ENCODE measurements at regions not wholly inside any gene's neighbourhood (a gene's known extent, or its start where the extent isn't known, plus 50 kb on each side); places are given as distances from the start of the nearest gene placed in this dataset.

DNA sequence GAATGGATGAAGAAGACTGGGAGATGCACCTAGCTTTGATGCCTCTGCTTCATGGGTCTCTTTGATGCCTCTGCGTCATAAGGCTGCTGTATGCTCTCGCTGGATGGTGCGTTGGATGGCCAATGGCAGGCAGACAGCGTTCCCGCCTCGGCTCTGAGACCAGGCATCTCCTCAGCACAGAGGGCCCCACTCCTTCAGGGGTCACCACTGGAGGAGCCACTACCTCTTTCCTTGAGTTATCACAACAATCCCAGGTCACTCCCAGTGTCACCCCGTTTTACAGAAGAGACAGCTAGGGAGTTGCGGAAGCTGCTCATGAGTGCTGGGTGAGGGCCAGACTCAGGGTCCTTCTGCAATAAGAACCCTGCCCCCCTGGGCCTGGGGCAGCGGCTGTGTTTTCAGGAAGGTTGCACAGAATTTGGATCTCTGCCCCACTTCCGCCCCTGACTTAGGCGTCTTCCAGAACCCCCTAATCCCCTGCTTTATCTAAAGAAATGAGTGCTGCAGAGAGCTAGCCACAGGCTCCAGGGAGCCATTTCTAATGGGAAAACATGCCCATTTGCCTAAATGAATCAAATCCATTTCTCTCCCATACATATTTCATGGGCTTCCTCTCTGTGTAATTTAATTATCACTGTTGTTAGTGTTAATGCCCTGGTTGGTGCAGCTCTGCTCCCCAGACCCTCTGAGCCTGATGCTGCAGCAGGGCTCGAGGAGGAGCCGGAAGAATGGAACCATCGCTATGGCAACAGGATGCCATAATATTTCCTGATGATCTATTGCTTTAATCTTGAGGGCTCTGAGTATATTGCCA lies 131.8 kb upstream of the HS6ST1 start:
- TF ChIP-seq MXI1 (IDR thresholded peaks at IDR 0.05; ENCODE audit: low read depth, low read length) (no peak), TCF12 (IDR thresholded peaks at IDR 0.05) (no peak), NFIC (IDR thresholded peaks at IDR 0.05; ENCODE audit: borderline replicate concordance) (no peak), EP300 (IDR thresholded peaks at IDR 0.05; ENCODE audit: borderline replicate concordance in 1 of 2, low read depth in 1 of 2, low read length in 1 of 2) (peak in 1 of 2 experiments; percentile 82; a peak in 2 of 4 replicates), SIN3A (IDR thresholded peaks at IDR 0.05; ENCODE audit: borderline replicate concordance, low read depth, low read length) (no peak), ELF1 (IDR thresholded peaks at IDR 0.05) (no peak), EZH2phosphoT487 (IDR thresholded peaks at IDR 0.05; ENCODE audit: borderline replicate concordance, low read depth) (no peak), POLR2AphosphoS5 (IDR thresholded peaks at IDR 0.05; ENCODE audit: low read depth, low read length) (no peak), TAF1 (IDR thresholded peaks at IDR 0.05; ENCODE audit: borderline replicate concordance, low read depth, low read length) (no peak), GABPA (IDR thresholded peaks at IDR 0.05; ENCODE audit: low read depth) (no peak), RAD21 (IDR thresholded peaks at IDR 0.05; ENCODE audit: low read length) (peak; percentile 42; the same call in 1 of the 2 replicates)
- TF ChIP-seq, protein P1, sequence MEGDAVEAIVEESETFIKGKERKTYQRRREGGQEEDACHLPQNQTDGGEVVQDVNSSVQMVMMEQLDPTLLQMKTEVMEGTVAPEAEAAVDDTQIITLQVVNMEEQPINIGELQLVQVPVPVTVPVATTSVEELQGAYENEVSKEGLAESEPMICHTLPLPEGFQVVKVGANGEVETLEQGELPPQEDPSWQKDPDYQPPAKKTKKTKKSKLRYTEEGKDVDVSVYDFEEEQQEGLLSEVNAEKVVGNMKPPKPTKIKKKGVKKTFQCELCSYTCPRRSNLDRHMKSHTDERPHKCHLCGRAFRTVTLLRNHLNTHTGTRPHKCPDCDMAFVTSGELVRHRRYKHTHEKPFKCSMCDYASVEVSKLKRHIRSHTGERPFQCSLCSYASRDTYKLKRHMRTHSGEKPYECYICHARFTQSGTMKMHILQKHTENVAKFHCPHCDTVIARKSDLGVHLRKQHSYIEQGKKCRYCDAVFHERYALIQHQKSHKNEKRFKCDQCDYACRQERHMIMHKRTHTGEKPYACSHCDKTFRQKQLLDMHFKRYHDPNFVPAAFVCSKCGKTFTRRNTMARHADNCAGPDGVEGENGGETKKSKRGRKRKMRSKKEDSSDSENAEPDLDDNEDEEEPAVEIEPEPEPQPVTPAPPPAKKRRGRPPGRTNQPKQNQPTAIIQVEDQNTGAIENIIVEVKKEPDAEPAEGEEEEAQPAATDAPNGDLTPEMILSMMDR (IDR thresholded peaks at IDR 0.05) = no peak
- TF ChIP-seq, protein P2, sequence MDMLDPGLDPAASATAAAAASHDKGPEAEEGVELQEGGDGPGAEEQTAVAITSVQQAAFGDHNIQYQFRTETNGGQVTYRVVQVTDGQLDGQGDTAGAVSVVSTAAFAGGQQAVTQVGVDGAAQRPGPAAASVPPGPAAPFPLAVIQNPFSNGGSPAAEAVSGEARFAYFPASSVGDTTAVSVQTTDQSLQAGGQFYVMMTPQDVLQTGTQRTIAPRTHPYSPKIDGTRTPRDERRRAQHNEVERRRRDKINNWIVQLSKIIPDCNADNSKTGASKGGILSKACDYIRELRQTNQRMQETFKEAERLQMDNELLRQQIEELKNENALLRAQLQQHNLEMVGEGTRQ (IDR thresholded peaks at IDR 0.05; ENCODE audit: borderline replicate concordance, low read depth, low read length) = no peak

All from SK-N-SH (cell line).